ENCODE measurements at regions not wholly inside any gene's neighbourhood (a gene's known extent, or its start where the extent isn't known, plus 50 kb on each side); places are given as distances from the start of the nearest gene placed in this dataset.
"Not testable (repeated sequence)": the region's sequence is repeated elsewhere in the genome, so short reads cannot be mapped to it uniquely, and the experiment has no call there.

- DNase-seq, result no peak
These were observed 90.0 kb upstream of the NIPBL start for GRCh38 chr5:36786448-36787012.

GRCh38 chr5:36787365-36788093 is 89.0 kb upstream of the NIPBL start:
- DNase-seq, result no peak

GRCh38 chr5:36790847-36791246 is 85.7 kb upstream of the NIPBL start:
- DNase-seq, result no peak

- no peak for DNase-seq
These were observed 83.9 kb upstream of the NIPBL start for GRCh38 chr5:36792560-36793180.

- no peak for DNase-seq
These were observed 81.2 kb upstream of the NIPBL start for GRCh38 chr5:36795366-36795765.

- no peak for DNase-seq
These were observed 80.4 kb upstream of the NIPBL start for GRCh38 chr5:36796155-36796554.

- DNase-seq, result no peak
These were observed 75.0 kb upstream of the NIPBL start for GRCh38 chr5:36801523-36801922.

GRCh38 chr5:36802187-36802586 is 74.4 kb upstream of the NIPBL start:
- no peak for DNase-seq

GRCh38 chr5:36813249-36813648 is 63.3 kb upstream of the NIPBL start:
- not testable (repeated sequence) for DNase-seq

GRCh38 chr5:36815871-36816270 is 60.7 kb upstream of the NIPBL start:
- DNase-seq, result no peak

GRCh38 chr5:36820900-36821299 is 55.7 kb upstream of the NIPBL start:
- no peak for DNase-seq

GRCh38 chr5:36826694-36827093 is 49.9 kb upstream of the NIPBL start:
- DNase-seq, result no peak

All from NCI-H2081 treated with DMSO at 0.1 percent for 48 hours (cell line).